ENCODE measurements at regions not wholly inside any gene's neighbourhood (a gene's known extent, or its start where the extent isn't known, plus 50 kb on each side); places are given as distances from the start of the nearest gene placed in this dataset.

DNA sequence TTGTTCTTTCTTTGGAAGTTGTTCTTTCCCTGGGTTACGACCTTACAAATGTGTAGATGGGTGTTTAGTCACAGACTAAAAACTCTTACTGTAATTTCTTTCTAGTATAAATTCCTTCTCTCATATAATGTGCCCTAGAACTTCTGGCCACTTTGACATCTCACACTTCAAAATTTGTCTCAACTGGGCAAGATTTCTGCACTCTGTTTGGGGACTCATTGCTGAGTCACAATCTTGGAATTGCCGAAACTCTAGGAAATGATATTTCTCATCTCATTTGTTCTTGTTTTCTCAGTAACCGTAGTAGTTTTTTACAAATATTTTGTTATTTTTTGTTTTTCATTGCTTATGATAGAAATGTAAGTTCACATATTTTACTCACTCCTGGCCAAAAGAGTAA, 2523.2 kb upstream of the PCDH20 start:
- no peak overlapping the region for H3K4me3 ChIP-seq
- H3K4me1 ChIP-seq (ENCODE audit: control insufficient read depth in 1 of 2, low read depth in 2 of 2) = no peaks in the 10 kb centered on the region
- ATAC-seq (ENCODE audit: insufficient number of reproducible peaks, low FRiP score, low read depth) (no peak), DNase-seq (ENCODE audit: low spot score) (no peak)
- TF ChIP-seq, protein P1, sequence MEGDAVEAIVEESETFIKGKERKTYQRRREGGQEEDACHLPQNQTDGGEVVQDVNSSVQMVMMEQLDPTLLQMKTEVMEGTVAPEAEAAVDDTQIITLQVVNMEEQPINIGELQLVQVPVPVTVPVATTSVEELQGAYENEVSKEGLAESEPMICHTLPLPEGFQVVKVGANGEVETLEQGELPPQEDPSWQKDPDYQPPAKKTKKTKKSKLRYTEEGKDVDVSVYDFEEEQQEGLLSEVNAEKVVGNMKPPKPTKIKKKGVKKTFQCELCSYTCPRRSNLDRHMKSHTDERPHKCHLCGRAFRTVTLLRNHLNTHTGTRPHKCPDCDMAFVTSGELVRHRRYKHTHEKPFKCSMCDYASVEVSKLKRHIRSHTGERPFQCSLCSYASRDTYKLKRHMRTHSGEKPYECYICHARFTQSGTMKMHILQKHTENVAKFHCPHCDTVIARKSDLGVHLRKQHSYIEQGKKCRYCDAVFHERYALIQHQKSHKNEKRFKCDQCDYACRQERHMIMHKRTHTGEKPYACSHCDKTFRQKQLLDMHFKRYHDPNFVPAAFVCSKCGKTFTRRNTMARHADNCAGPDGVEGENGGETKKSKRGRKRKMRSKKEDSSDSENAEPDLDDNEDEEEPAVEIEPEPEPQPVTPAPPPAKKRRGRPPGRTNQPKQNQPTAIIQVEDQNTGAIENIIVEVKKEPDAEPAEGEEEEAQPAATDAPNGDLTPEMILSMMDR (IDR thresholded peaks at IDR 0.05) = no peak
- no peak overlapping the region for H3K27ac ChIP-seq
- no peaks in the 10 kb centered on the region for H3K36me3 ChIP-seq
- H3K27me3 ChIP-seq (replicated peaks; ENCODE audit: insufficient read depth) = no peaks in the 10 kb centered on the region
- H3K9me3 ChIP-seq = no peaks in the 10 kb centered on the region

DNA sequence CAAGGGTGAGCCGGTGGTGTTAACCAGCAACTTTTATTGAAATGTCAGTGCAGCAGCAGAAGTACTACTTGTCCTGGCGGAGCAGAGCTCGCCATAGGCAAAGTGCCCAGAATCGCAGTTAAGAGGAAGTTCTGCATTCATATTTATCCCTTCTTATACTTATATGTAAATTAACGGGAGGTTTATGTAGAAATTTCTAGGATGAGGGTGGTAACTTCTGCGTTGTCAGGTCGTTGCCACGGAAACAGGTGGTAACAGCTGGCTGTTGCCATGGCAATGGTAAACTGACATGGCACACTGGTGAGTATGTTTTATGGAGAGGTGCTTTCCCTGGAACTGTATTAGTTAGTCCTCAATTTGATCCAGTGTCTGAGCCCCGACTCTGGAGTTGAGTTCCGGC, 2494.9 kb upstream of the PCDH20 start:
- DNase-seq (ENCODE audit: low spot score) (no peak), ATAC-seq (ENCODE audit: insufficient number of reproducible peaks, low FRiP score, low read depth) (no peak)
- H3K4me1 ChIP-seq (ENCODE audit: control insufficient read depth in 1 of 2, low read depth in 2 of 2) = no peaks in the 10 kb centered on the region

DNA sequence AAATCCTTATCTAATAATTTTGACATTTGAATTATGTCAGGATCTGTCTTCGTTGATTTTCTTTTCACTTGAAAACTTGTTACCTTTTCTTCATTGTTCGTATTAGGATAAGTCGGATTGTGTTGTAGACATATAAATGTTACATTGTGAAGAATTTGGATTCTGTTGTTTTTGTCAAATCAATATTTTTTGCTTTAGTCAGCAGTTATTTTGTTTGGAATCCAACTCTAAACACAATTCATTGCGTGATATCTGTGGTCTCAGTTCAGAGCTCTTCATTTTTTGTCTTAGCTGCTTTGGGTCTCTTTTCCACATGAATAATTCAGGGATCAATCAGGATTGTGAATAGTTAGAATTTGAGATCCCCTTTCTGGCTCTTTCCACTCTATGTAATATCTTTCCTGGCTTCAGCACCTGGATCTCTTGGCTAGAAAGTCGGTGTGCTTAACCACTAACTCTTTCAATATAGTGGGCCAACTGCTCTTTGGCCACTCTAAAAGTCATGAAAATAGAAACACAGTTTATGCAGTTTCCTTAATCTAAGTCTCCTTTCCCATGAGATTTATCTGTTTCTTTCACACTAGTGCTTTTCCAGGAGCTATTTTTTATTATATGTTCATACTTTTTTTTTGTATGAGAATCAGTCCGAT, 2494.2 kb upstream of the PCDH20 start:
- ATAC-seq (ENCODE audit: insufficient number of reproducible peaks, low FRiP score, low read depth) (no peak), DNase-seq (ENCODE audit: low spot score) (no peak)
- no peaks in the 10 kb centered on the region for H3K4me1 ChIP-seq (ENCODE audit: control insufficient read depth in 1 of 2, low read depth in 2 of 2)
- no peak overlapping the region for H3K27ac ChIP-seq
- no peaks in the 10 kb centered on the region for H3K27me3 ChIP-seq (replicated peaks; ENCODE audit: insufficient read depth)
- no peaks in the 10 kb centered on the region for H3K9me3 ChIP-seq
- TF ChIP-seq, protein P1 (IDR thresholded peaks at IDR 0.05) = no peak
- H3K36me3 ChIP-seq = no peaks in the 10 kb centered on the region
- no peak overlapping the region for H3K4me3 ChIP-seq

More for the DNA sequence above, 2494.9 kb upstream of the PCDH20 start:
- Histone ChIP-seq H3K27me3 (replicated peaks; ENCODE audit: insufficient read depth) (no peaks in the 10 kb centered on the region), H3K4me3 (no peak overlapping the region), H3K36me3 (no peaks in the 10 kb centered on the region), H3K9me3 (no peaks in the 10 kb centered on the region), H3K27ac (no peak overlapping the region)
- TF ChIP-seq, protein P1 (IDR thresholded peaks at IDR 0.05) = no peak

DNA sequence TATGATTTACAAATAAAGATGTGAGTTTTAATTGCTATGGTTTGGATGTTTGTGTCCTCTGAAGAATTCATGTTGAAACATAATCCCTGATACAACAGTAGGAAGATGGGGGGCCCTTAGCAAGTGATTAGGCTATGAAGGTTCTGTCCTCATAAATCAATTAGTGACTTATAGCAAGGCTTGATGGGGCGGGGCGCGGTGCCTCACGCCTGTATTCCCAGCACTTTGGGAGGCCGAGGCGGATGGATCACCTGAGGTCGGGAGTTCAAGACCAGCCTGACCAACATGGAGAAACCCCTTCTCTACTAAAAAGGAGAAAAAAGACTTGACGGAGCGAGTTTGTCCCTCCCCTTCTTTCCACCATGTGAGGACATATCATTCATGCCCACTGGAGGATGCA, 2486.5 kb upstream of the PCDH20 start:
- TF ChIP-seq, protein P1 (IDR thresholded peaks at IDR 0.05) = no peak
- Histone ChIP-seq H3K27ac (no peak overlapping the region), H3K27me3 (replicated peaks; ENCODE audit: insufficient read depth) (no peaks in the 10 kb centered on the region), H3K9me3 (no peaks in the 10 kb centered on the region), H3K4me3 (no peak overlapping the region), H3K36me3 (no peaks in the 10 kb centered on the region), H3K4me1 (ENCODE audit: control insufficient read depth in 1 of 2, low read depth in 2 of 2) (no peaks in the 10 kb centered on the region)
- DNase-seq (ENCODE audit: low spot score) (no peak), ATAC-seq (ENCODE audit: insufficient number of reproducible peaks, low FRiP score, low read depth) (no peak)

DNA sequence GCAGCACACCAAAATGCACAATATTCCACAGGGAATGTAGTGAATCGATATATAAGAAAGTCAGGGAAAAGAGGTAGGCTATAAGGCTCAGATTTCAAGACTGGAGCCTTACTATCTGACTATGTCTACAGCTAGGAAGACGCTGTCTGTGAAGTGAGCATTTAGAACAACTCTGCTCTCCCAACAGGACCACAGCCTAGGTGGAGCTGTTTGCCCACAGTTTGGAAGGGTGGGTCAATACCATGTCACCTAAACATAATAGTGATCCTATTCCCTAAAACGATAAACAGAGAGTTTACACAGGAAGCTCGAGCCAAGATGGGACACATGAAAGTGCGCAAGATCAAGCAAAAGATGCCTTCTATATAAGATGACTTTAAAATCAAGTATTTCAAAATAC, 2486.0 kb upstream of the PCDH20 start:
- no peaks in the 10 kb centered on the region for H3K9me3 ChIP-seq

More for the DNA sequence above, 2486.0 kb upstream of the PCDH20 start:
- H3K4me3 ChIP-seq = no peak overlapping the region
- H3K27me3 ChIP-seq (replicated peaks; ENCODE audit: insufficient read depth) = no peaks in the 10 kb centered on the region
- DNase-seq (ENCODE audit: low spot score) (no peak), ATAC-seq (ENCODE audit: insufficient number of reproducible peaks, low FRiP score, low read depth) (no peak)
- no peaks in the 10 kb centered on the region for H3K36me3 ChIP-seq
- H3K4me1 ChIP-seq (ENCODE audit: control insufficient read depth in 1 of 2, low read depth in 2 of 2) = no peaks in the 10 kb centered on the region
- TF ChIP-seq, protein P1 (IDR thresholded peaks at IDR 0.05) = no peak
- no peak overlapping the region for H3K27ac ChIP-seq
